ENCODE measurements at regions not wholly inside any gene's neighbourhood (a gene's known extent, or its start where the extent isn't known, plus 50 kb on each side); places are given as distances from the start of the nearest gene placed in this dataset.

GRCh38 chr10:52642208-52642607, 130.4 kb downstream of the MBL2 start:
- TF ChIP-seq CTCF (IDR thresholded peaks at IDR 0.05; ENCODE audit: low read depth, low read length) (no peak), POLR2A (IDR thresholded peaks at IDR 0.05; ENCODE audit: extremely low read depth, insufficient read length) (no peak), MYC (IDR thresholded peaks at IDR 0.05; ENCODE audit: low read depth, low read length) (no peak)

All from NB4 (cell line).